ENCODE measurements at regions not wholly inside any gene's neighbourhood (a gene's known extent, or its start where the extent isn't known, plus 50 kb on each side); places are given as distances from the start of the nearest gene placed in this dataset.

DNA sequence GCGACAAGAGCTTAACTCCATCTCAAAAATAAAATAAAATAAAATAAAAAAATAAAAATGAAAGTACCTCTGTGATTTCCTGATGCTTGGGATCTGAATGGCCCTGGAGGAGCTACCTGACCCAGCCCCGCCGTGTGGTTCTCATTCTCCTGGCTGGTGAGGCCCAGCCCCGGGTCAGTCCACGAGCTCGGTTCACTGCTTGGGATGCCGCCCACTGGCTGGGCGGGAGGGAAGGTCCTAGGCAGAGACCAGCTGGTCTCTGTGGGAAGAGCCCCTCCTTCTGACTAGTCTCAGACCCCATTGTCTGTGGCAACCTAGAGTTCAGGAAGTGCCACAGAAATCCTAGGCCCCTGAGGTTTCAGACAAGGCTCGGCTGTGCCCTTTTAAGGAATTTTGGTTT, 55.1 kb upstream of the DLGAP1 start:
- no peaks in the 10 kb centered on the region for H3F3A ChIP-seq (ENCODE audit: insufficient read depth, low read length)
- no peak overlapping the region for H3K4me2 ChIP-seq (ENCODE audit: low read length)
- no peaks in the 10 kb centered on the region for H3K9me2 ChIP-seq (ENCODE audit: low read depth, low read length)
- H3K9me3 ChIP-seq (ENCODE audit: low read length): no peaks in the 10 kb centered on the region
- no peak overlapping the region for H3K4me3 ChIP-seq (ENCODE audit: low read depth, low read length, poor library complexity, severe bottlenecking)
- H3K27ac ChIP-seq (ENCODE audit: low read depth, low read length, poor library complexity, severe bottlenecking): no peak overlapping the region
- H3K27me3 ChIP-seq (ENCODE audit: insufficient read depth, low read length): no peaks in the 10 kb centered on the region
- no peaks in the 10 kb centered on the region for H3K79me2 ChIP-seq (ENCODE audit: insufficient read depth, low read length)
- H4K20me1 ChIP-seq (ENCODE audit: insufficient read depth, low read length): no peaks in the 10 kb centered on the region
- no peak overlapping the region for H3K9ac ChIP-seq (ENCODE audit: low read length)
- H2AFZ ChIP-seq (ENCODE audit: low read length): no peak overlapping the region
- H3K4me1 ChIP-seq (ENCODE audit: insufficient read depth, low read length, severe bottlenecking): no peaks in the 10 kb centered on the region
- TF ChIP-seq, protein P1, sequence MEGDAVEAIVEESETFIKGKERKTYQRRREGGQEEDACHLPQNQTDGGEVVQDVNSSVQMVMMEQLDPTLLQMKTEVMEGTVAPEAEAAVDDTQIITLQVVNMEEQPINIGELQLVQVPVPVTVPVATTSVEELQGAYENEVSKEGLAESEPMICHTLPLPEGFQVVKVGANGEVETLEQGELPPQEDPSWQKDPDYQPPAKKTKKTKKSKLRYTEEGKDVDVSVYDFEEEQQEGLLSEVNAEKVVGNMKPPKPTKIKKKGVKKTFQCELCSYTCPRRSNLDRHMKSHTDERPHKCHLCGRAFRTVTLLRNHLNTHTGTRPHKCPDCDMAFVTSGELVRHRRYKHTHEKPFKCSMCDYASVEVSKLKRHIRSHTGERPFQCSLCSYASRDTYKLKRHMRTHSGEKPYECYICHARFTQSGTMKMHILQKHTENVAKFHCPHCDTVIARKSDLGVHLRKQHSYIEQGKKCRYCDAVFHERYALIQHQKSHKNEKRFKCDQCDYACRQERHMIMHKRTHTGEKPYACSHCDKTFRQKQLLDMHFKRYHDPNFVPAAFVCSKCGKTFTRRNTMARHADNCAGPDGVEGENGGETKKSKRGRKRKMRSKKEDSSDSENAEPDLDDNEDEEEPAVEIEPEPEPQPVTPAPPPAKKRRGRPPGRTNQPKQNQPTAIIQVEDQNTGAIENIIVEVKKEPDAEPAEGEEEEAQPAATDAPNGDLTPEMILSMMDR (IDR thresholded peaks at IDR 0.05; ENCODE audit: low read length): no peak
- no peak for TF ChIP-seq EZH2 (IDR thresholded peaks at IDR 0.05; ENCODE audit: borderline replicate concordance, low read length)
- no peaks in the 10 kb centered on the region for H3K36me3 ChIP-seq (ENCODE audit: insufficient read depth, low read length)
